ENCODE measurements at regions not wholly inside any gene's neighbourhood (a gene's known extent, or its start where the extent isn't known, plus 50 kb on each side); places are given as distances from the start of the nearest gene placed in this dataset.

GRCh38 chrX:39631276-39632229 lies 466.2 kb downstream of the BCOR start:
- no peak for DNase-seq (ENCODE audit: low read depth in 1 of 2, low spot score in 2 of 2)
- Histone ChIP-seq H3K4me3 (no peak overlapping the region), H3K36me3 (no peaks in the 10 kb centered on the region), H3K27me3 (replicated peaks) (no peaks in the 10 kb centered on the region), H3K27ac (no peak overlapping the region), H3K9me3 (replicated peaks) (no peaks in the 10 kb centered on the region), H3K4me1 (replicated peaks) (no peaks in the 10 kb centered on the region)

- Histone ChIP-seq H3K4me1 (replicated peaks) (no peaks in the 10 kb centered on the region), H3K36me3 (no peaks in the 10 kb centered on the region), H3K27ac (no peak overlapping the region), H3K4me3 (no peak overlapping the region), H3K27me3 (replicated peaks) (no peaks in the 10 kb centered on the region), H3K9me3 (replicated peaks) (no peaks in the 10 kb centered on the region)
- DNase-seq (ENCODE audit: low read depth in 1 of 2, low spot score in 2 of 2): no peak
Measured at GRCh38 chrX:39633293-39633692, 464.5 kb downstream of the BCOR start.

- no peaks in the 10 kb centered on the region for H3K36me3 ChIP-seq
- H3K27me3 ChIP-seq (replicated peaks): no peaks in the 10 kb centered on the region
- DNase-seq (ENCODE audit: low read depth in 1 of 2, low spot score in 2 of 2): no peak
- H3K9me3 ChIP-seq (replicated peaks): no peaks in the 10 kb centered on the region
- H3K4me3 ChIP-seq: no peak overlapping the region
- no peak overlapping the region for H3K27ac ChIP-seq
- H3K4me1 ChIP-seq (replicated peaks): no peaks in the 10 kb centered on the region
Measured at GRCh38 chrX:39636481-39636880, 461.3 kb downstream of the BCOR start.

- Histone ChIP-seq H3K4me3 (no peak overlapping the region), H3K4me1 (replicated peaks) (no peaks in the 10 kb centered on the region), H3K27me3 (replicated peaks) (no peaks in the 10 kb centered on the region), H3K36me3 (no peaks in the 10 kb centered on the region), H3K27ac (no peak overlapping the region), H3K9me3 (replicated peaks) (no peaks in the 10 kb centered on the region)
- DNase-seq (ENCODE audit: low read depth in 1 of 2, low spot score in 2 of 2): no peak
Measured at GRCh38 chrX:39638526-39638925, 459.2 kb downstream of the BCOR start.

GRCh38 chrX:39639871-39640270 lies 457.9 kb downstream of the BCOR start:
- H3K4me1 ChIP-seq (replicated peaks): no peaks in the 10 kb centered on the region; the same call in 1 of the 2 replicates
- DNase-seq (ENCODE audit: low read depth in 1 of 2, low spot score in 2 of 2): no peak

GRCh38 chrX:39640866-39641265 lies 456.9 kb downstream of the BCOR start:
- H3K36me3 ChIP-seq: no peaks in the 10 kb centered on the region

More at GRCh38 chrX:39639871-39640270, 457.9 kb downstream of the BCOR start:
- H3K9me3 ChIP-seq (replicated peaks): no peaks in the 10 kb centered on the region
- H3K4me3 ChIP-seq: no peak overlapping the region
- H3K36me3 ChIP-seq: no peaks in the 10 kb centered on the region
- no peaks in the 10 kb centered on the region for H3K27me3 ChIP-seq (replicated peaks)
- no peak overlapping the region for H3K27ac ChIP-seq

GRCh38 chrX:39642071-39642470 lies 455.7 kb downstream of the BCOR start:
- Histone ChIP-seq H3K36me3 (no peaks in the 10 kb centered on the region), H3K4me3 (no peak overlapping the region), H3K4me1 (replicated peaks) (no peaks in the 10 kb centered on the region; the same call in 1 of the 2 replicates), H3K9me3 (replicated peaks) (no peaks in the 10 kb centered on the region), H3K27me3 (replicated peaks) (no peaks in the 10 kb centered on the region), H3K27ac (no peak overlapping the region)
- no peak for DNase-seq (ENCODE audit: low read depth in 1 of 2, low spot score in 2 of 2)

More at GRCh38 chrX:39640866-39641265, 456.9 kb downstream of the BCOR start:
- Histone ChIP-seq H3K9me3 (replicated peaks) (no peaks in the 10 kb centered on the region), H3K4me1 (replicated peaks) (no peaks in the 10 kb centered on the region; the same call in 1 of the 2 replicates), H3K4me3 (no peak overlapping the region), H3K27me3 (replicated peaks) (no peaks in the 10 kb centered on the region), H3K27ac (no peak overlapping the region)
- no peak for DNase-seq (ENCODE audit: low read depth in 1 of 2, low spot score in 2 of 2)

GRCh38 chrX:39643550-39643949 lies 454.2 kb downstream of the BCOR start:
- no peaks in the 10 kb centered on the region for H3K27me3 ChIP-seq (replicated peaks)
- H3K9me3 ChIP-seq (replicated peaks): no peaks in the 10 kb centered on the region
- no peaks in the 10 kb centered on the region for H3K36me3 ChIP-seq
- H3K4me3 ChIP-seq: no peak overlapping the region
- H3K27ac ChIP-seq: no peak overlapping the region
- no peak for DNase-seq (ENCODE audit: low read depth in 1 of 2, low spot score in 2 of 2)
- no peaks in the 10 kb centered on the region; the same call in 1 of the 2 replicates for H3K4me1 ChIP-seq (replicated peaks)

- peak; percentile 42 to 59 for DNase-seq (ENCODE audit: low read depth in 1 of 2, low spot score in 2 of 2)
- Histone ChIP-seq H3K4me1 (replicated peaks) (no peaks in the 10 kb centered on the region; the same call in 1 of the 2 replicates), H3K27ac (0 out of 2 replicates have a peak overlapping the region, but pooled peaks have one; percentile 17), H3K9me3 (replicated peaks) (no peaks in the 10 kb centered on the region), H3K36me3 (no peaks in the 10 kb centered on the region), H3K4me3 (no peak overlapping the region), H3K27me3 (replicated peaks) (no peaks in the 10 kb centered on the region)
Measured at GRCh38 chrX:39645178-39645895, 452.4 kb downstream of the BCOR start.

GRCh38 chrX:39648548-39649254 lies 449.1 kb downstream of the BCOR start:
- no peak for DNase-seq (ENCODE audit: low read depth in 1 of 2, low spot score in 2 of 2)
- Histone ChIP-seq H3K4me1 (replicated peaks) (no peaks in the 10 kb centered on the region; the same call in 1 of the 2 replicates), H3K27ac (no peak overlapping the region), H3K9me3 (replicated peaks) (no peaks in the 10 kb centered on the region), H3K4me3 (no peak overlapping the region), H3K36me3 (no peaks in the 10 kb centered on the region), H3K27me3 (replicated peaks) (no peaks in the 10 kb centered on the region)

GRCh38 chrX:39650768-39651347 lies 446.9 kb downstream of the BCOR start:
- Histone ChIP-seq H3K4me3 (no peak overlapping the region), H3K4me1 (replicated peaks) (no peaks in the 10 kb centered on the region), H3K36me3 (no peaks in the 10 kb centered on the region), H3K9me3 (replicated peaks) (no peaks in the 10 kb centered on the region), H3K27me3 (replicated peaks) (no peaks in the 10 kb centered on the region), H3K27ac (no peak overlapping the region)
- DNase-seq (ENCODE audit: low read depth in 1 of 2, low spot score in 2 of 2): no peak

GRCh38 chrX:39652336-39652735 lies 445.4 kb downstream of the BCOR start:
- H3K27ac ChIP-seq: no peak overlapping the region
- no peaks in the 10 kb centered on the region for H3K36me3 ChIP-seq
- no peaks in the 10 kb centered on the region for H3K9me3 ChIP-seq (replicated peaks)
- no peaks in the 10 kb centered on the region for H3K4me1 ChIP-seq (replicated peaks)
- H3K4me3 ChIP-seq: no peak overlapping the region
- H3K27me3 ChIP-seq (replicated peaks): no peaks in the 10 kb centered on the region
- peak in 1 of 2 experiments; percentile 16 for DNase-seq (ENCODE audit: low read depth in 1 of 2, low spot score in 2 of 2)

GRCh38 chrX:39653691-39654090 lies 444.1 kb downstream of the BCOR start:
- no peaks in the 10 kb centered on the region for H3K36me3 ChIP-seq
- H3K9me3 ChIP-seq (replicated peaks): no peaks in the 10 kb centered on the region
- no peaks in the 10 kb centered on the region for H3K27me3 ChIP-seq (replicated peaks)
- no peak overlapping the region for H3K27ac ChIP-seq
- no peak for DNase-seq (ENCODE audit: low read depth in 1 of 2, low spot score in 2 of 2)
- no peak overlapping the region for H3K4me3 ChIP-seq
- H3K4me1 ChIP-seq (replicated peaks): no peaks in the 10 kb centered on the region

Measured in SJSA1 (cell line).